OCI-LY1 (cell line): ENCODE measurements at regions not wholly inside any gene's neighbourhood (a gene's known extent, or its start where the extent isn't known, plus 50 kb on each side); places are given as distances from the start of the nearest gene placed in this dataset.

Experiments used
- H2AFZ ChIP-seq: fragments of 200-600 bp; sonication (generic), shearing (Covaris generic); 2 replicates; pipeline ENCODE4 v1.6.0; 2014; ENCODE audit warnings: antibody characterized with exemption, mild to moderate bottlenecking, low read length
- H3F3A ChIP-seq: fragments of 200-600 bp; sonication (generic), shearing (Covaris generic); 2 replicates; pipeline ENCODE4 v1.6.0; 2014; ENCODE audit warnings: mild to moderate bottlenecking, antibody characterized with exemption, low read length, moderate library complexity; ENCODE audit not compliant: insufficient read depth
- H3K27ac ChIP-seq: fragments of 200-600 bp; sonication (generic); 2 replicates; pipeline ENCODE4 v1.5.1; 2014; ENCODE audit warnings: low read length, mixed run types, mild to moderate bottlenecking, low read depth; ENCODE audit not compliant: poor library complexity, severe bottlenecking
- H3K27me3 ChIP-seq: fragments of 200-600 bp; sonication (generic); 2 replicates; pipeline ENCODE4 v1.6.0; 2014; ENCODE audit warnings: antibody characterized with exemption, mild to moderate bottlenecking, low read length, moderate library complexity; ENCODE audit not compliant: insufficient read depth
- H3K36me3 ChIP-seq: fragments of 200-600 bp; sonication (generic); 2 replicates; pipeline ENCODE4 v1.6.1; 2014; ENCODE audit warnings: mild to moderate bottlenecking, antibody characterized with exemption, low read length, moderate library complexity, mixed read lengths; ENCODE audit not compliant: insufficient read depth
- H3K4me1 ChIP-seq: fragments of 200-600 bp; sonication (generic); 2 replicates; pipeline ENCODE4 v1.5.1; 2014; ENCODE audit warnings: mild to moderate bottlenecking, low read length, moderate library complexity; ENCODE audit not compliant: insufficient read depth, severe bottlenecking
- H3K4me2 ChIP-seq: fragments of 200-600 bp; sonication (generic), shearing (Covaris generic); 2 replicates; pipeline ENCODE4 v1.6.1; 2014; ENCODE audit warnings: low read length
- H3K4me3 ChIP-seq: fragments of 200-600 bp; sonication (generic); 2 replicates; pipeline ENCODE4 v1.5.1; 2014; ENCODE audit warnings: low read length, low read depth, mild to moderate bottlenecking, mixed read lengths; ENCODE audit not compliant: poor library complexity, severe bottlenecking
- H3K79me2 ChIP-seq: fragments of 200-600 bp; shearing (Covaris generic); 2 replicates; pipeline ENCODE4 v1.6.1; 2016; ENCODE audit warnings: mixed run types, low read length, mixed read lengths; ENCODE audit not compliant: insufficient read depth
- H3K9ac ChIP-seq: fragments of 200-600 bp; sonication (generic), shearing (Covaris generic); 2 replicates; pipeline ENCODE4 v1.6.1; 2014; ENCODE audit warnings: mild to moderate bottlenecking, low read length, mixed read lengths
- H3K9me2 ChIP-seq: fragments of 200-600 bp; sonication (generic), shearing (Covaris generic); 2 replicates; pipeline ENCODE4 v1.6.1; 2014; ENCODE audit warnings: low read depth, mild to moderate bottlenecking, low read length, mixed read lengths
- H3K9me3 ChIP-seq: fragments of 200-600 bp; shearing (Covaris generic); 2 replicates; pipeline ENCODE4 v1.6.1; 2014; ENCODE audit warnings: low read length, mixed read lengths
- H4K20me1 ChIP-seq: fragments of 200-600 bp; sonication (generic), shearing (Covaris generic); 2 replicates; pipeline ENCODE4 v1.6.0; 2016; ENCODE audit warnings: mild to moderate bottlenecking, low read length; ENCODE audit not compliant: insufficient read depth
- CTCF ChIP-seq: fragments of 200-600 bp; sonication (generic), shearing (Covaris generic); IDR thresholded peaks from 2 replicates; pipeline ENCODE4 v1.5.1; 2017; ENCODE audit warnings: mild to moderate bottlenecking, antibody characterized with exemption, low read length, moderate library complexity, mixed read lengths
- EZH2 ChIP-seq: fragments of 200-600 bp; sonication (generic), shearing (Covaris generic); IDR thresholded peaks from 2 replicates; pipeline ENCODE4 v1.8.0; 2017; ENCODE audit warnings: borderline replicate concordance, mixed run types, mild to moderate bottlenecking, antibody characterized with exemption, low read length, moderate library complexity, mixed read lengths

- Histone ChIP-seq H3K27ac (no peak overlapping the region), H3F3A (no peaks in the 10 kb centered on the region), H2AFZ (no peak overlapping the region), H4K20me1 (no peaks in the 10 kb centered on the region), H3K4me3 (no peak overlapping the region), H3K4me1 (no peaks in the 10 kb centered on the region), H3K9me3 (no peaks in the 10 kb centered on the region), H3K9me2 (no peaks in the 10 kb centered on the region), H3K27me3 (no peaks in the 10 kb centered on the region), H3K79me2 (no peaks in the 10 kb centered on the region), H3K36me3 (no peaks in the 10 kb centered on the region), H3K4me2 (no peak overlapping the region), H3K9ac (no peak overlapping the region)
- TF ChIP-seq CTCF = no peak
- no peak for TF ChIP-seq EZH2
These were observed 396.4 kb upstream of the USP15 start for GRCh38 chr12:61863811-61864210.

GRCh38 chr12:61869796-61870195 lies 390.4 kb upstream of the USP15 start:
- no peak overlapping the region for H3K4me2 ChIP-seq
- TF ChIP-seq CTCF (no peak), EZH2 (no peak)

GRCh38 chr12:61870658-61871484 lies 389.3 kb upstream of the USP15 start:
- H3K9ac ChIP-seq = no peak overlapping the region
- no peaks in the 10 kb centered on the region for H3K9me3 ChIP-seq
- no peaks in the 10 kb centered on the region for H3K4me1 ChIP-seq
- H3K4me2 ChIP-seq = no peak overlapping the region; the same call in 1 of the 2 replicates
- no peak overlapping the region for H3K4me3 ChIP-seq
- no peak for TF ChIP-seq CTCF
- TF ChIP-seq EZH2 = no peak
- H3F3A ChIP-seq = no peaks in the 10 kb centered on the region
- H2AFZ ChIP-seq = no peak overlapping the region
- H3K9me2 ChIP-seq = no peaks in the 10 kb centered on the region
- no peaks in the 10 kb centered on the region for H4K20me1 ChIP-seq
- no peaks in the 10 kb centered on the region for H3K27me3 ChIP-seq
- no peaks in the 10 kb centered on the region for H3K36me3 ChIP-seq
- no peaks in the 10 kb centered on the region for H3K79me2 ChIP-seq
- H3K27ac ChIP-seq = no peak overlapping the region

More at GRCh38 chr12:61869796-61870195, 390.4 kb upstream of the USP15 start:
- Histone ChIP-seq H3K27ac (no peak overlapping the region), H3K9me3 (no peaks in the 10 kb centered on the region), H3K27me3 (no peaks in the 10 kb centered on the region), H2AFZ (no peak overlapping the region), H3K4me1 (no peaks in the 10 kb centered on the region), H3K9me2 (no peaks in the 10 kb centered on the region), H3F3A (no peaks in the 10 kb centered on the region), H4K20me1 (no peaks in the 10 kb centered on the region), H3K79me2 (no peaks in the 10 kb centered on the region), H3K9ac (no peak overlapping the region), H3K36me3 (no peaks in the 10 kb centered on the region), H3K4me3 (no peak overlapping the region)
